Activated CD8-positive, alpha-beta memory T cell treated with anti-CD3 and anti-CD28 coated beads, Interleukin-2, amount 50 U/mL, for 1 hour (primary cell): ENCODE measurements at regions not wholly inside any gene's neighbourhood (a gene's known extent, or its start where the extent isn't known, plus 50 kb on each side); places are given as distances from the start of the nearest gene placed in this dataset.

Experiments
- DNase-seq: peaks from one replicate; pipeline ENCODE4 v3.0.0-alpha.2; 2020; ENCODE audit errors: extremely low read depth

- no peak for DNase-seq
Observed at GRCh38 chr1:55512466-55512865, 297.3 kb upstream of the USP24 start.

GRCh38 chr1:55507578-55507931 lies 292.4 kb upstream of the USP24 start:
- no peak for DNase-seq

DNA sequence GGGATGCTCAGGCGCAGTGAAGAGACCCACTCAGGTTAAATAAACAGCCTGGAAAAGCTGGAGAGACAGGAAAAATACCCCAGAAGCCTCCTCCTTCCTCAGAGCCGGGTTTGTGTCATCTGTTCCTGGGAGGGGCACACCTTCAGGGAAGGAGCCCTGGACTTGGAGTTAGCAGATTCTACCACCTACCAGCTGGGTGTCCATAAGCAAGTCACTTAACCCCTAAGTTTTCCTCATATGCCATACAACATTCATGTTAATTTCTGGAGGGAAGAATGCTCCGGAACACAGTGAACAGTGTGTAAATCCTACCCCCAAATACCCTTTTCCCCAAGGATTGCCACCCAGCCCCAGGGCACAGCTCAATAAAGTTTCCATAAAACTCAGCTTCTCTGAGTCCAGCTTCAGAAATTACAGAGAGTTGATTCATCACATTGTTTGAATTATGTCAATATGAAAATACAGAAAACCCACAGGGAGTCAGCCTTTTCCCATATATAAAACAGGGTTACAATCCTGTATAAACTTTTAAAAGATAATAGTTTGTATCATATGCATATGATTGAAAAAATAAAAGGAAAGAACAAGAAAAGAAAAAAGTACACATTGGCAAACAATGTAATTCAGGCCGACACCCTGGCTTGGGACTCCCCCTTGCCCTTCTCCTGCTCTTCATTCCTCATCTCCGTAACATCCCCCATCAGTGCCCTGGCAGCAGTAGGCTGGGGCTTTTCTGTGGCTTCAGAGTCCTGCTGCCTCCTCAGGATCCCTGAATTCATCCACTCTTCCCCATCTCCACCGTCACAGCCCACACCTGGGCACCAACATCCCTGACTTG lies 291.8 kb upstream of the USP24 start:
- no peak for DNase-seq

DNA sequence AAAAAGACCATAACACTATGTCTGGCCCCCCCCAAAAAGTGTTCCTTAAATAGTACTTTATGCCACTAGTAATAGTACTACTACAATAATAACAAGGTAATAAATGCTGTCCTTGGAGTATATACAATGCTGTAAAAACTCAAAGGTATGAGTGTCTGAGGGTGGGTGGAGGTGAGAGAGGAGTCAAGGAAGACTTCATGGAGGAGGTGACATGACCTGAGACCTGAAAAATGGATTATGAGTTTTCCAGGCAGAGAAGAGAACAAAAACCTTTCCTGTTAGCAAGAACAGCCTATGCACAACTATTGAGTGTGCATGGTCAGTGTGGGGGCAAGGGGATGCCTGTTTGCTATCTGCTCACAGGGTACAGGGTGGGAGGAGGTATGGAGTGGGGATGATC lies 290.2 kb upstream of the USP24 start:
- DNase-seq, result no peak

DNA sequence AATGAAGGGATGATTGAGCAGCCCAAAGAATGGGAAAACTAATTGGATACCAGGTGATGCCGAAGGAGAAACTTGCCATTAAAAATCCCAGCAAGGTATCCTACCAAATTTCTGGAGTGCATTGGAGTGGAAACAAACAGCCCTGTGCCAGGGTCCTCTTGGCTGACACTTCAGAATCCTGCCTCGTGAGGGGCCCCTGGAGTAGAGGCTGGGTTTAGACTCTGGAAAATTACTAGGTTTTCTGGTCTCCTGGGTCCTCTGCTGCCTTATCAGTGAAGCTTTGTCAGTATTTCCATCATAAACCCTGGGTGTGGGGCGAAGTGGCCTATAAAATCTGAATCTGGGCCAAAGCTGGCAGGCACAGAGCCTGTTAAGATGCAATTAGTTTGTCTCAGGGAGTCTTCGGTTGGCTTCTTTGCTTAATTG lies 289.2 kb upstream of the USP24 start:
- no peak for DNase-seq

DNA sequence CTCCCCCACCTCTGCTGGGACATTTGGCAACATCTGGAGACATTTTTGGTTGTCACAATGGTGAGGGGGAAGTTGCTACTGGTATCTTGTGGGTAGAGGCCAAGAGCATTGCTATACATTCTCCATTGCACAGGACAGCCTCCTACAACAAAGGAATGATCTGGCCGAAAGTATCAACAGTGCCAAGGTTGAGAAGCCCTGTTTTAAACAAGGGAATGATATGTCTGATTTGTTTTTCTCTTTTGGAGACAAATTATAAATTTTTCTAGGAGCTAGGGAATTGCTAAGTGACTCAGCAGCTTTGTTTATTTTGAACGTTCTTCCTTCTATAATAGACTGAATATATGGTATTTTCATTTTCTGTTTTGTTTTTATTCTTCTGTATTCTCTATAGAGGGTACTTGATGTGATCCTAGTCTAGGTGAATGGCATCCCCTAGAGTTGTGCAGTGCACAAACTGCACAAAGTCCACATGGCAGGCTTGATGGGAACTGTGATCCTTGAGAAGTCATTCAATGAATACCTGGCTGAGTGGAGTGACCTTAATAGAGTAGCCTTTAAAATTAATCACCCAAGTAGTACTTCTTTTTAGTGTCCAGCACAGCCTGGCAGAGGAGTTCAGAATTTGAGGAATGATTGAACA lies 288.6 kb upstream of the USP24 start:
- DNase-seq, result no peak

GRCh38 chr1:55500601-55501000 lies 285.4 kb upstream of the USP24 start:
- no peak for DNase-seq

GRCh38 chr1:55490547-55490946 lies 275.4 kb upstream of the USP24 start:
- DNase-seq, result no peak

DNA sequence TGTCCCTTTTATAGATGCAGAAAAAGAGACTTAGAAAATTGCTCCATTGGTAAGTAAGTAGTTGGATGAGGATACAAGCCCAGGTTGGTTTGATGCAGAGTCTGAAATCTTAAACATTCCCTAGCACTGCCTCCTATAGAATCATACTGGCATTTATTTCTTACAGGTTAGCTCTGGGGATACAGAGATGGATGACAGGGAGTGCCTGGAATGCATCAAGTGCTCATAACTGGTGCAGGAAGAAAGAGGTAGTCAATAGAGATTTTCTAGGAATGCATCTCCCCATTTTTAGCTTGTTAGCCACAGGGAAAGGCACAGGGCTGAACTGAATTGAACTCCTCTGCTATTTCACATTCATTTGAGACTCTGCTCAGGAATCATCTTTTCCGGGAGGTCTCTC lies 269.0 kb upstream of the USP24 start:
- no peak for DNase-seq

- DNase-seq, result no peak
Observed at GRCh38 chr1:55483523-55483922, 268.4 kb upstream of the USP24 start.

DNA sequence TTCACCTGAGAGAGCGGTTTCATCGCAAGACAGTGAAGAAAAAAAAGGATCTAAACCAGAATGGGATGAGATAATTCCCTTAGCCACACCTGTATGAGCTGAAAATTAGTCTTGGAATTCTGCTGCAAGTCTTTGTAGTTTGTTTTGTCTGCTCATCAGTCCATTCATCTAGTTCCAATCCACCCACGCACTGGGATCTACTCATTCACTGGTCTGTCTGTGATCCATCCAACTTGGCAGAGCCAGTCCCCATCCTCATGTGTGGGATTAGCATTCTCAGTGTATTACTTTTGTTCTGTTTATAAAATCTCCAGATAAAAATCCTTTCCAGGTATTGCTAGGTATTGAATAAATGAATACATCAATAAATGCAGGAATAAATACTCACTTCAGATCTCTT lies 266.5 kb upstream of the USP24 start:
- no peak for DNase-seq

GRCh38 chr1:55480029-55480795 lies 265.0 kb upstream of the USP24 start:
- DNase-seq, result no peak

GRCh38 chr1:55478742-55479141 lies 263.6 kb upstream of the USP24 start:
- no peak for DNase-seq

DNA sequence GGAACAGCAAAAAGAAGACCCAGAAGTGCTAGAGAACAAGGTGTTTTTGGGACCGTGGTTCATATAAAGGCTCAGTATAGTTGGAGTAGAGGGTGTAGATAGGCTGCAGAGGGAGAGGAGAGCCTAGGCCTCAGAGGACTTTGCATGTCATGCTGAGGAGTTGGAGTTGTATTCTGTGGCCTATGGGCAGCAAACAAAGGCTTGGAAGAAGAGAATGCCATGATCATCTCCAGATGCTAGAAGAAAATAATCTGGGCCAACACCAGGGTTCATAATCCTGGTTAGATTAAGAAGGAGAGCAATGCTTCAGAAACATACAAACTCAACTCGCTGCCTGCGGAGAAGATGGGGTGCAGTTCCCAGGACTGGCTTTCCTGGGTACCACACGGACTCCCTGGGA lies 262.8 kb upstream of the USP24 start:
- no peak for DNase-seq

GRCh38 chr1:55476445-55477015 lies 261.4 kb upstream of the USP24 start:
- no peak for DNase-seq

DNA sequence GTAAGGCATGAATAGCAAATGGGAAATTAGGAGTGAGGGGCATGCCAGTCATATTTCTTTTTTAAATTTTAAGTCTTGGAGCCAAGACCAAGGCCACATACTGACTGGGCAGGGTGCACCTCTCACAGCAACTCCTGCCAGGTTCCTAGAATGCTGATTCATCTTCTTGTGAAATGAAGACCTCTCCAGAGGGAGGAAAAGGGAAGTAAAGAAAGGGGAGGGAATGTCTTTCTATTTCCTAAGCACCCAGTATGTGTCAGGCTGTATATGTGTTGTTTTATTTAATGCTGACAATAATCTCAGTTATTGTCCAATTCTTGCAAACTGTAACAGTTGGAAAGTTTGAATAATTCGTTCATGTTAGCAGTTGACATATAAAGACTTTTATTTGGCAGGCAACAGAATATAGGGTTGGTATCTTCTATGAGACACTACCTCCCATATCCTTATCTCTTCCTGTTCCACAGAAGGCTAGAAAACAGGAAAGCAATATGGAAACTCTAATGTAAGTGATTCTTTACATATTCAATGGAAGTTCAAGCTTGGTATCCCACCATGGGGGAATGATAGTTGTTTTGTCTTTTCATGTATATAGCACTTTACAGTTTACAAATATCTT lies 259.1 kb upstream of the USP24 start:
- DNase-seq, result no peak

DNA sequence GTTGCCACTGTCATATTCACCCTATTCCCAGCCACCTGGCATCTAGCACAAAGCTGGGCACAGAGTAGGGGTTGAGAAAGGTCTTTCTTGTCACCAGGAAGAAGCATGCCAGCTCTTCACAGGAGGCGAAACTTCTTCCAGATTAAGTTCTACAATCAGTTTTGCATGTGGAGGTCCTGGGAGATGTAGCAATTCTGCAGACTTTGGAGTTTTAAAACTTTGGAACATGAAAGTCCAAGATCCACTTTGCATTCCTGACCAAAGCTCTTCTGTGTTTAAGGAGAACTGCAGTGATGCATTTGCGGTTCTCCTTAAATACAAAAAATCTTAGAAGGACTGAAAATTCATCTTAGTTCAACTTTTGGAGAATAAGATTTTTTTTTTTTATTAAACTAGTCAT lies 258.5 kb upstream of the USP24 start:
- no peak for DNase-seq

DNA sequence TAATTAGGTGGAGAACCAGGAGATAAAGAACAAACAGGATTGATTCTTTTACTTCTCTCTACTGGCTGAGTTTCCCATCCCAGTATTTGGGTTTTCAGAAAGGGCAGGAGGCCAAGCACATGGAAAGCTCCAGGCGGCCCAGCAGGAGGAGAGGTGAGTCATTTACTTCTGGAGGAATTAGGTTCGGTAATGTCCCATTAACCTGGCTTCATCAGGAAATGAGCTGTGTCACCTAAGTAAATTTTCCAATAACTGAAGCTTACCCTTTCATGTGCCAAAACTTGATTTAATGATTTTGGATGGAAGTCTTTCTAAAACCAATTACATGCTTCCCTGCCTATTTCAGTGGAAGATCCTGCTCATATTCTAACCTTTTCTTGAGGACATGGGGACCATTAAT lies 257.6 kb upstream of the USP24 start:
- DNase-seq, result no peak

GRCh38 chr1:55472115-55472514 lies 257.0 kb upstream of the USP24 start:
- no peak for DNase-seq

- DNase-seq, result no peak
Observed at GRCh38 chr1:55468142-55468795, 253.1 kb upstream of the USP24 start.

GRCh38 chr1:55466921-55467320 lies 251.8 kb upstream of the USP24 start:
- no peak for DNase-seq

- no peak for DNase-seq
Observed at GRCh38 chr1:55466373-55466772, 251.2 kb upstream of the USP24 start.
